ENCODE measurements at regions not wholly inside any gene's neighbourhood (a gene's known extent, or its start where the extent isn't known, plus 50 kb on each side); places are given as distances from the start of the nearest gene placed in this dataset.

GRCh38 chrX:42533761-42534160 lies 244.2 kb downstream of the PPP1R2C start:
- Histone ChIP-seq H3K27me3 (ENCODE audit: control insufficient read depth, low read length) (no peaks in the 10 kb centered on the region), H3K9me3 (ENCODE audit: control insufficient read depth, insufficient read depth, low read length) (no peaks in the 10 kb centered on the region), H3K27ac (ENCODE audit: low read depth, low read length) (no peak overlapping the region), H3K9me2 (replicated peaks; ENCODE audit: control insufficient read depth, low read length) (no peaks in the 10 kb centered on the region), H3K4me3 (ENCODE audit: low read length) (no peak overlapping the region), H3F3A (ENCODE audit: control insufficient read depth, insufficient read depth) (no peaks in the 10 kb centered on the region), H4K20me1 (ENCODE audit: control insufficient read depth, insufficient read depth, low read depth, low read length) (no peaks in the 10 kb centered on the region), H3K79me2 (ENCODE audit: control insufficient read depth, low read length) (no peaks in the 10 kb centered on the region), H3K36me3 (ENCODE audit: control insufficient read depth, low read length) (no peaks in the 10 kb centered on the region), H3K4me2 (ENCODE audit: low read length) (no peak overlapping the region), H3K4me1 (ENCODE audit: control insufficient read depth, low read length) (no peaks in the 10 kb centered on the region)
- TF ChIP-seq CTCF (IDR thresholded peaks at IDR 0.05; ENCODE audit: low read depth, low read length, poor library complexity, severe bottlenecking) (no peak), EZH2phosphoT487 (IDR thresholded peaks at IDR 0.05; ENCODE audit: borderline replicate concordance, low read length) (no peak)

DNA sequence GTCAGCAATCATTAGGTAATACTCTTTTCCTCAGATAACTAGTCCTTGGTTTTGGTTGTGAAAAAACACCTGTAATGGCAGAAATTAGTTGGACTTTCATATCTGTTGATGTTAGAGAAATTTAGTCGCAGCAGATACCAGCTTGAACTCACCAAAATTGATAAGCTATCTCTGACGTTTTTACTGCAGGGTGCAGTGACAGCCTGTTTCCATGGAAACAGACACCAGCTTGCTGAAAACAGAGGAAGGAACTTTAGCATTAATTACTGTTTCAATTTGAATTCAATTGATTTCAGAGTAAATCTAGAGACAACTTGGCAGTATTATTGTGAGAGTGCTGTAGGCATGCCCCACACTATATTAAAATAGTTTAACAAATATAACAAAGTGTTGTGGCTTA lies 246.5 kb downstream of the PPP1R2C start:
- Histone ChIP-seq H3F3A (ENCODE audit: control insufficient read depth, insufficient read depth) (no peaks in the 10 kb centered on the region), H3K4me1 (ENCODE audit: control insufficient read depth, low read length) (no peaks in the 10 kb centered on the region), H3K27me3 (ENCODE audit: control insufficient read depth, low read length) (no peaks in the 10 kb centered on the region), H3K36me3 (ENCODE audit: control insufficient read depth, low read length) (no peaks in the 10 kb centered on the region), H3K9me2 (replicated peaks; ENCODE audit: control insufficient read depth, low read length) (no peaks in the 10 kb centered on the region), H3K79me2 (ENCODE audit: control insufficient read depth, low read length) (no peaks in the 10 kb centered on the region), H3K4me3 (ENCODE audit: low read length) (no peak overlapping the region), H3K4me2 (ENCODE audit: low read length) (no peak overlapping the region), H3K27ac (ENCODE audit: low read depth, low read length) (no peak overlapping the region), H3K9me3 (ENCODE audit: control insufficient read depth, insufficient read depth, low read length) (no peaks in the 10 kb centered on the region), H4K20me1 (ENCODE audit: control insufficient read depth, insufficient read depth, low read depth, low read length) (no peaks in the 10 kb centered on the region)
- TF ChIP-seq CTCF (IDR thresholded peaks at IDR 0.05; ENCODE audit: low read depth, low read length, poor library complexity, severe bottlenecking) = no peak
- TF ChIP-seq EZH2phosphoT487 (IDR thresholded peaks at IDR 0.05; ENCODE audit: borderline replicate concordance, low read length) = no peak

DNA sequence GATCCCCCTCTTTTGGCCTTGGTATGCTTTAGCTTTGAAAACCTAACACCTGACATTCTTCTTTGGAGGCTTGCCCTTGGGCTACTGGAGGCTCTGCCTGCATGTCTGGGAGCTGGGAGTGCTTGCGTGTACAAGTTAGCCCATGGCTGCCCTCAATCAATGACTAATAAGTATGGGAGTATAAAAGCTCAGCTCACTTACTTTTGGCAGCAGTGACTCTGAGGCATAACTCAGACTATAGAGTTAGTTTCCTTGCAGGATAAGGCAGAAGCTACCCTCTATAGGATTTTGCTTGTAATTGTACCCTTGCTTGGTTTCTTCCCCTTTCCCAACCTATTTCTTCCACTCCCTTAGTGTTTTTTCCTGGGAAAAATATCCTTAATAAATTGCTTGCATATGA lies 247.9 kb downstream of the PPP1R2C start:
- no peaks in the 10 kb centered on the region for H3K27me3 ChIP-seq (ENCODE audit: control insufficient read depth, low read length)
- H3K4me3 ChIP-seq (ENCODE audit: low read length) = no peak overlapping the region
- no peaks in the 10 kb centered on the region for H3K9me3 ChIP-seq (ENCODE audit: control insufficient read depth, insufficient read depth, low read length)
- TF ChIP-seq EZH2phosphoT487 (IDR thresholded peaks at IDR 0.05; ENCODE audit: borderline replicate concordance, low read length) (no peak), CTCF (IDR thresholded peaks at IDR 0.05; ENCODE audit: low read depth, low read length, poor library complexity, severe bottlenecking) (no peak)
- no peaks in the 10 kb centered on the region for H3F3A ChIP-seq (ENCODE audit: control insufficient read depth, insufficient read depth)
- no peaks in the 10 kb centered on the region for H3K9me2 ChIP-seq (replicated peaks; ENCODE audit: control insufficient read depth, low read length)
- no peak overlapping the region for H3K4me2 ChIP-seq (ENCODE audit: low read length)
- H4K20me1 ChIP-seq (ENCODE audit: control insufficient read depth, insufficient read depth, low read depth, low read length) = no peaks in the 10 kb centered on the region
- no peak overlapping the region for H3K27ac ChIP-seq (ENCODE audit: low read depth, low read length)
- no peaks in the 10 kb centered on the region for H3K79me2 ChIP-seq (ENCODE audit: control insufficient read depth, low read length)
- H3K36me3 ChIP-seq (ENCODE audit: control insufficient read depth, low read length) = no peaks in the 10 kb centered on the region
- no peaks in the 10 kb centered on the region for H3K4me1 ChIP-seq (ENCODE audit: control insufficient read depth, low read length)

DNA sequence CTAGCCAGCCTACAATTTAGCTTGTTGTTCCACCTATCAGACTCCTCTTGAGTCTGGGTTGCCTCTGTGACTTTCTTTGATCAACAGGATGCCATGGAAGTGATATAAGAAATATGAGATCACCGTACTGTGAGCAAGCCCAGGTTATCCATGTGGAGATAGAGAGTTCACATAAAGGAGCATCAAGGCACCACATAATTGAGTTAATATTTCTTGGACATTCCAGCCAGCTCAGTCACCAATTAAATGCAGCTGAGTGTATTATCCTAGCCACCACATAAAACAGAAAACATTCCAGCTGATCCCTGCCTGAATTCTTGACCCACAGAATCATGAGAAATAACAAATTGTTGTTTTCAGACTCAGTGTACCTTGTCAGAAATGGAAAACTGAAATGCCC lies 253.6 kb downstream of the PPP1R2C start:
- Histone ChIP-seq H3F3A (ENCODE audit: control insufficient read depth, insufficient read depth) (no peaks in the 10 kb centered on the region), H3K9me3 (ENCODE audit: control insufficient read depth, insufficient read depth, low read length) (no peaks in the 10 kb centered on the region), H3K27me3 (ENCODE audit: control insufficient read depth, low read length) (no peaks in the 10 kb centered on the region), H3K4me3 (ENCODE audit: low read length) (no peak overlapping the region), H3K79me2 (ENCODE audit: control insufficient read depth, low read length) (no peaks in the 10 kb centered on the region), H3K9me2 (replicated peaks; ENCODE audit: control insufficient read depth, low read length) (no peaks in the 10 kb centered on the region), H4K20me1 (ENCODE audit: control insufficient read depth, insufficient read depth, low read depth, low read length) (no peaks in the 10 kb centered on the region), H3K4me2 (ENCODE audit: low read length) (no peak overlapping the region), H3K36me3 (ENCODE audit: control insufficient read depth, low read length) (no peaks in the 10 kb centered on the region), H3K4me1 (ENCODE audit: control insufficient read depth, low read length) (no peaks in the 10 kb centered on the region), H3K27ac (ENCODE audit: low read depth, low read length) (no peak overlapping the region)
- TF ChIP-seq CTCF (IDR thresholded peaks at IDR 0.05; ENCODE audit: low read depth, low read length, poor library complexity, severe bottlenecking) (no peak), EZH2phosphoT487 (IDR thresholded peaks at IDR 0.05; ENCODE audit: borderline replicate concordance, low read length) (no peak)
